Sigmoid colon (tissue), 6 donors: ENCODE measurements at regions not wholly inside any gene's neighbourhood (a gene's known extent, or its start where the extent isn't known, plus 50 kb on each side); places are given as distances from the start of the nearest gene placed in this dataset.

Experiments used
- DNase-seq: peaks from one replicate; pipeline ENCODE4 v3.0.0-alpha.2; 2019
- H3K27ac ChIP-seq, 4 donors: fragments of 200-600 bp; sonication (generic); one replicate each; pipeline ENCODE4 v1.5.1; 2016 to 2019; ENCODE audit warnings: mild to moderate bottlenecking in 1 of 4
- H3K27me3 ChIP-seq, 3 donors: fragments of 200-600 bp; sonication (generic); one replicate each; pipeline ENCODE4 v1.5.1; 2019; ENCODE audit warnings: mild to moderate bottlenecking in 1 of 3
- H3K36me3 ChIP-seq, 4 donors: fragments of 200-600 bp; sonication (generic); one replicate each; pipeline ENCODE4 v1.5.1; 2016 to 2019
- H3K4me1 ChIP-seq, 4 donors: fragments of 200-600 bp; sonication (generic); one replicate each; pipeline ENCODE4 v1.5.1; 2017 to 2019
- H3K4me3 ChIP-seq, 4 donors: fragments of 200-600 bp; sonication (generic); one replicate each; pipeline ENCODE4 v1.5.1; 2017 to 2019; ENCODE audit warnings: mild to moderate bottlenecking in 2 of 4, moderate library complexity in 1 of 4
- H3K9me3 ChIP-seq, 4 donors: fragments of 200-600 bp in 3 of 4; sonication (generic) in 3 of 4; one replicate each; pipeline versions ENCODE4 v1.5.1 to v1.6.1; 2013 to 2019
- EP300 ChIP-seq, 4 donors: sonication (generic); formaldehyde crosslinking; IDR thresholded peaks; one replicate each; pipeline ENCODE4 v1.6.1; 2017; ENCODE audit warnings: antibody characterized with exemption in 4 of 4
- POLR2A ChIP-seq, 2 donors: fragments of 450-650 bp; IDR thresholded peaks; one replicate each; pipeline ENCODE4 v1.6.1; 2016; ENCODE audit warnings: antibody characterized with exemption in 2 of 2, mild to moderate bottlenecking in 2 of 2, moderate library complexity in 2 of 2
- POLR2AphosphoS5 ChIP-seq, 4 donors: sonication (generic); formaldehyde crosslinking; IDR thresholded peaks; one replicate each; pipeline ENCODE4 v1.6.1; 2017; ENCODE audit warnings: antibody characterized with exemption in 4 of 4
- WGBS, 2 donors: extraction: QIAGEN DNeasy Blood & Tissue Kit; methylation state at CpG; one replicate each; pipeline ENCODE4 v1.1.7; 2013; 5-methylcytosine and 5-hydroxymethylcytosine counted together
- intact Hi-C: fragments of 100-400 bp; cut with DNase I; formaldehyde crosslinking; loops from one replicate; pipeline ENCODE4 v1.15.1; 2023
- TF ChIP-seq, protein P1 (sequence below), 4 experiments: fragments of 450-650 bp in 3 of 4; fragments of 200-600 bp in 1 of 4; IDR thresholded peaks; one replicate each; pipeline ENCODE4 v1.5.1; 2016 to 2019; ENCODE audit warnings: antibody characterized with exemption in 4 of 4, mild to moderate bottlenecking in 3 of 4, moderate library complexity in 2 of 4
- donor health status: healthy with polysubstance abuse.
- donor health status: healthy.

DNA sequence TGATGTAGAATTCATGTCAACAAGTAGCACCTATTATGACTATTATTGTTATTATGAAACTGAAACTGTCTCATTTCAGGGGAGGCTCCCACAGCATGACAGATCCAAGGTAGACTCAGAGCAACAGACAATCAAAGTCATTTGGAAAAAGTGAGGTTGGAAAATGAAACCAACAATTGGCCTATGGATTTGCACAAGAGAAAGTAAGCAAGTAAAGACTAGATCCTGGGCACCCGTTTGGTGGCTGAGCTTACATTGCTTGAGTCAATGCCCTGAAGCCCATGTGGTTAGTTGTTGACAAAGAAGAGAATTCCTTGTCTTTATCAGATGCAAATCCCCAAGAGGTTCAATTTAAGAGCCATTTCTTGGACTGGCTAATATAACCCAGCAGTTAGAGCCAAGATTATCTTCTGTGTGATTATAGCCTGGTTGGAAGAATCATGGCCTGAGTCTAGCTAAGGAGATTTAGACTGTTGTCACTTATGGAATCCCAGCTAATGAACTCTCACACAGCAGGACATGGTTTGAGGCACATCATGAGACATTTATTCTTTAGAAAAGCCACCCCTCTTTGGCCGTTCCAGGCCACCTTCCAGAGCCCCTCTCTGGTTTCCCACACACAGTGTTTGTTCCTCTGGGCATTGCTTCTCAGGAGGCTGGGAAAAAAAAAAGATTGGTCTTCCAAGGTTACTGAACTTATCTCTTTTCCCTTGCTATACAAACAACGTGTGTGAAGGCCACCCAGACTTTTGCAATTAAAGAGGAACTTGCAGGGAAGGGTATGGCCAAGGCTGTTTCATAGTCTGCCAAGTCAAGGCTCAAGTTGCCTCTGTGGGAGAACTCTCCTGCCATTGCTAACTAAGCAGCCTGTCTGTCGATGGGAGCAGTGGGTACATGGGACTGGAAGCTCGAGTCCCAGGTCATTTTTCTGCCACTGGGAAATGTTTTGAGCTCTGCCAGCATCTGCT, 399.5 kb downstream of the ENC1 start:
- DNase-seq = no peak
- Histone ChIP-seq H3K9me3 (no peaks in the 10 kb centered on the region), H3K27me3 (no peaks in the 10 kb centered on the region), H3K36me3 (no peaks in the 10 kb centered on the region), H3K27ac (no peak overlapping the region), H3K4me1 (no peaks in the 10 kb centered on the region), H3K4me3 (no peak overlapping the region)
- no peak for TF ChIP-seq EP300 (IDR thresholded peaks at IDR 0.05)
- TF ChIP-seq, protein P1, sequence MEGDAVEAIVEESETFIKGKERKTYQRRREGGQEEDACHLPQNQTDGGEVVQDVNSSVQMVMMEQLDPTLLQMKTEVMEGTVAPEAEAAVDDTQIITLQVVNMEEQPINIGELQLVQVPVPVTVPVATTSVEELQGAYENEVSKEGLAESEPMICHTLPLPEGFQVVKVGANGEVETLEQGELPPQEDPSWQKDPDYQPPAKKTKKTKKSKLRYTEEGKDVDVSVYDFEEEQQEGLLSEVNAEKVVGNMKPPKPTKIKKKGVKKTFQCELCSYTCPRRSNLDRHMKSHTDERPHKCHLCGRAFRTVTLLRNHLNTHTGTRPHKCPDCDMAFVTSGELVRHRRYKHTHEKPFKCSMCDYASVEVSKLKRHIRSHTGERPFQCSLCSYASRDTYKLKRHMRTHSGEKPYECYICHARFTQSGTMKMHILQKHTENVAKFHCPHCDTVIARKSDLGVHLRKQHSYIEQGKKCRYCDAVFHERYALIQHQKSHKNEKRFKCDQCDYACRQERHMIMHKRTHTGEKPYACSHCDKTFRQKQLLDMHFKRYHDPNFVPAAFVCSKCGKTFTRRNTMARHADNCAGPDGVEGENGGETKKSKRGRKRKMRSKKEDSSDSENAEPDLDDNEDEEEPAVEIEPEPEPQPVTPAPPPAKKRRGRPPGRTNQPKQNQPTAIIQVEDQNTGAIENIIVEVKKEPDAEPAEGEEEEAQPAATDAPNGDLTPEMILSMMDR (IDR thresholded peaks at IDR 0.05) = no peak
- TF ChIP-seq POLR2AphosphoS5 (IDR thresholded peaks at IDR 0.05) = no peak
- no peak for TF ChIP-seq POLR2A (IDR thresholded peaks at IDR 0.05)
- intact Hi-C loops = no loop called here
- 62 to 74% methylated on average over 5 of the region's 5 CpGs for WGBS, 2 donors

GRCh38 chr5:74239261-74239660, 401.3 kb downstream of the ENC1 start:
- DNase-seq = no peak
- Histone ChIP-seq H3K36me3 (no peaks in the 10 kb centered on the region), H3K27me3 (no peaks in the 10 kb centered on the region), H3K4me3 (no peak overlapping the region), H3K27ac (no peak overlapping the region), H3K9me3 (no peaks in the 10 kb centered on the region), H3K4me1 (no peaks in the 10 kb centered on the region)
- no peak for TF ChIP-seq POLR2A (IDR thresholded peaks at IDR 0.05)
- TF ChIP-seq, protein P1 (IDR thresholded peaks at IDR 0.05) = no peak
- no peak for TF ChIP-seq EP300 (IDR thresholded peaks at IDR 0.05)
- TF ChIP-seq POLR2AphosphoS5 (IDR thresholded peaks at IDR 0.05) = no peak
- intact Hi-C loops = no loop called here
- WGBS, 2 donors = 67 to 93% methylated on average over 2 of the region's 2 CpGs

- H3K27ac ChIP-seq = no peak overlapping the region
- no peak overlapping the region for H3K4me3 ChIP-seq
- no peaks in the 10 kb centered on the region for H3K36me3 ChIP-seq
- H3K4me1 ChIP-seq = peaks cover 0 to 5% (median 0%) of the 10 kb centered on the region in 4 donors
- intact Hi-C loops = no loop called here
- TF ChIP-seq POLR2A (IDR thresholded peaks at IDR 0.05) (no peak), POLR2AphosphoS5 (IDR thresholded peaks at IDR 0.05) (no peak), EP300 (IDR thresholded peaks at IDR 0.05) (no peak)
- TF ChIP-seq, protein P1 (IDR thresholded peaks at IDR 0.05) = no peak
- no peak for DNase-seq
- 41 to 72% methylated on average over 3 of the region's 3 CpGs for WGBS, 2 donors
- no peaks in the 10 kb centered on the region for H3K9me3 ChIP-seq
- no peaks in the 10 kb centered on the region for H3K27me3 ChIP-seq
Observed at GRCh38 chr5:74237571-74238145, 402.9 kb downstream of the ENC1 start.

DNA sequence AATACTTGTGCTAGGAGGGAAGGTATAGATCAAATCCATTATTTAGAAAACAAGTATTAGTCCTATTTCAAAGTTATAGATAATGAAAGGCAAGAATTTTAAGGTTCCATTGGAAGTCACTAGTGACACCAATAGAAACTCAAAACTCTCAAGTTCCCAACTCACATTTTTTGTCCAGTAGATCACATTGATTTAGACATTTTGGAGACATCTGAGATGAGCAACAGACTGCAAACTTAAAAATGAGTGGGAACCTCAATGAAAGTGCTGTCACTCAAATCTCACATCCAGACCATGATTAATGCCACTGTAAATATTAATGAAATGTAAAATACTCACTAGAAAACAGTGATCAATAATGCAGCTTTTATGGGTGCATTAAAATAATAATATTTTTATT, 405.0 kb downstream of the ENC1 start:
- H3K27ac ChIP-seq = no peak overlapping the region
- no peaks in the 10 kb centered on the region for H3K36me3 ChIP-seq
- H3K27me3 ChIP-seq = no peaks in the 10 kb centered on the region
- no peak for DNase-seq
- no peak overlapping the region for H3K4me3 ChIP-seq
- no peaks in the 10 kb centered on the region for H3K9me3 ChIP-seq
- intact Hi-C loops = no loop called here
- H3K4me1 ChIP-seq = peaks cover 0 to 5% (median 0%) of the 10 kb centered on the region in 4 donors
- TF ChIP-seq POLR2A (IDR thresholded peaks at IDR 0.05) (no peak), EP300 (IDR thresholded peaks at IDR 0.05) (no peak), POLR2AphosphoS5 (IDR thresholded peaks at IDR 0.05) (no peak)
- TF ChIP-seq, protein P1 (IDR thresholded peaks at IDR 0.05) = no peak
